IgD-negative memory B cell (primary cell): ENCODE measurements at regions not wholly inside any gene's neighbourhood (a gene's known extent, or its start where the extent isn't known, plus 50 kb on each side); places are given as distances from the start of the nearest gene placed in this dataset.
A peak's percentile ranks its signal among the peaks of the same experiment; 100 is the strongest.
"Not testable (repeated sequence)": the region's sequence is repeated elsewhere in the genome, so short reads cannot be mapped to it uniquely, and the experiment has no call there.

ENCODE experiments used
- H3K27ac Mint-ChIP-seq, 3 donors: one replicate each; pipeline ENCODE4 v1.8.0; 2020 to 2022; ENCODE audit warnings: mild to moderate bottlenecking in 3 of 3, mixed read lengths in 3 of 3, moderate library complexity in 1 of 3
- H3K27me3 Mint-ChIP-seq: one replicate; pipeline ENCODE4 v1.8.0; 2021; ENCODE audit warnings: mixed read lengths
- H3K36me3 Mint-ChIP-seq: one replicate; pipeline ENCODE4 v1.8.0; 2020; ENCODE audit warnings: mild to moderate bottlenecking, mixed read lengths
- H3K4me1 Mint-ChIP-seq, 3 donors: one replicate each; pipeline ENCODE4 v1.8.0; 2020 to 2022; ENCODE audit warnings: mixed read lengths in 3 of 3, mild to moderate bottlenecking in 1 of 3
- H3K4me3 Mint-ChIP-seq, 4 donors: one replicate each; pipeline ENCODE4 v1.8.0; 2020 to 2022; ENCODE audit warnings: mild to moderate bottlenecking in 4 of 4, mixed read lengths in 4 of 4, moderate library complexity in 3 of 4
- H3K9me3 Mint-ChIP-seq, 3 donors: one replicate each; pipeline ENCODE4 v1.8.0; 2020 to 2021; ENCODE audit warnings: mixed read lengths in 3 of 3, mild to moderate bottlenecking in 1 of 3

- H3K27ac Mint-ChIP-seq, result not testable (repeated sequence)
These were observed 440.0 kb downstream of the PRELID2 start for GRCh38 chr5:145395151-145395550.

GRCh38 chr5:145393426-145393825 is 441.7 kb downstream of the PRELID2 start:
- Mint-ChIP-seq H3K27me3 (no peaks in the 10 kb centered on the region), H3K9me3 (peaks cover 6 to 14% (median 10%) of the 10 kb centered on the region in 3 donors), H3K4me1 (no peaks in the 10 kb centered on the region), H3K4me3 (no peak overlapping the region), H3K36me3 (no peaks in the 10 kb centered on the region), H3K27ac (no peak overlapping the region)

More at GRCh38 chr5:145395151-145395550, 440.0 kb downstream of the PRELID2 start:
- H3K27me3 Mint-ChIP-seq, H3K4me1 Mint-ChIP-seq, H3K36me3 Mint-ChIP-seq, H3K4me3 Mint-ChIP-seq: not testable (repeated sequence)
- H3K9me3 Mint-ChIP-seq, result peaks cover 6 to 11% (median 7%) of the 10 kb centered on the region in 3 donors

GRCh38 chr5:145389047-145389446 is 446.1 kb downstream of the PRELID2 start:
- H3K9me3 Mint-ChIP-seq, result peaks cover 5 to 16% (median 8%) of the 10 kb centered on the region in 3 donors
- H3K36me3 Mint-ChIP-seq, result no peaks in the 10 kb centered on the region
- H3K4me1 Mint-ChIP-seq, result no peaks in the 10 kb centered on the region
- H3K27ac Mint-ChIP-seq, result no peak overlapping the region
- H3K27me3 Mint-ChIP-seq, result no peaks in the 10 kb centered on the region
- no peak overlapping the region for H3K4me3 Mint-ChIP-seq

GRCh38 chr5:145385276-145385675 is 449.9 kb downstream of the PRELID2 start:
- no peaks in the 10 kb centered on the region for H3K4me1 Mint-ChIP-seq
- H3K36me3 Mint-ChIP-seq, result peaks cover under 1% of the 10 kb centered on the region
- H3K4me3 Mint-ChIP-seq, result no peak overlapping the region
- no peaks in the 10 kb centered on the region for H3K27me3 Mint-ChIP-seq
- H3K27ac Mint-ChIP-seq, result no peak overlapping the region
- H3K9me3 Mint-ChIP-seq, result peaks cover 2 to 16% (median 6%) of the 10 kb centered on the region in 3 donors

GRCh38 chr5:145378226-145378625 is 456.9 kb downstream of the PRELID2 start:
- H3K36me3 Mint-ChIP-seq, result peaks cover 3% of the 10 kb centered on the region
- H3K4me3 Mint-ChIP-seq, result no peak overlapping the region
- peaks cover 12 to 27% (median 16%) of the 10 kb centered on the region in 3 donors for H3K9me3 Mint-ChIP-seq
- H3K27me3 Mint-ChIP-seq, result no peaks in the 10 kb centered on the region
- H3K4me1 Mint-ChIP-seq, result no peaks in the 10 kb centered on the region
- no peak overlapping the region for H3K27ac Mint-ChIP-seq

GRCh38 chr5:145375521-145375920 is 459.6 kb downstream of the PRELID2 start:
- no peaks in the 10 kb centered on the region for H3K4me1 Mint-ChIP-seq
- H3K4me3 Mint-ChIP-seq, result no peak overlapping the region
- peaks cover 3% of the 10 kb centered on the region for H3K36me3 Mint-ChIP-seq
- no peaks in the 10 kb centered on the region for H3K27me3 Mint-ChIP-seq
- H3K9me3 Mint-ChIP-seq, result peaks cover 14 to 30% (median 16%) of the 10 kb centered on the region in 3 donors
- no peak overlapping the region for H3K27ac Mint-ChIP-seq

GRCh38 chr5:145365464-145365863 is 469.7 kb downstream of the PRELID2 start:
- H3K9me3 Mint-ChIP-seq, result peaks cover 0 to 3% (median 0%) of the 10 kb centered on the region in 3 donors
- no peak overlapping the region for H3K27ac Mint-ChIP-seq
- H3K27me3 Mint-ChIP-seq, result no peaks in the 10 kb centered on the region
- no peaks in the 10 kb centered on the region for H3K36me3 Mint-ChIP-seq
- no peaks in the 10 kb centered on the region for H3K4me1 Mint-ChIP-seq
- no peak overlapping the region for H3K4me3 Mint-ChIP-seq

GRCh38 chr5:145362266-145362665 is 472.9 kb downstream of the PRELID2 start:
- Mint-ChIP-seq H3K36me3 (no peaks in the 10 kb centered on the region), H3K4me1 (no peaks in the 10 kb centered on the region), H3K4me3 (no peak overlapping the region), H3K9me3 (peaks cover 0 to 4% (median 3%) of the 10 kb centered on the region in 3 donors), H3K27me3 (no peaks in the 10 kb centered on the region), H3K27ac (no peak overlapping the region)

- H3K4me3 Mint-ChIP-seq, result no peak overlapping the region
- H3K4me1 Mint-ChIP-seq, result no peaks in the 10 kb centered on the region
- peaks cover 0 to 4% (median 3%) of the 10 kb centered on the region in 3 donors for H3K9me3 Mint-ChIP-seq
- H3K36me3 Mint-ChIP-seq, result no peaks in the 10 kb centered on the region
- no peak overlapping the region for H3K27ac Mint-ChIP-seq
- H3K27me3 Mint-ChIP-seq, result no peaks in the 10 kb centered on the region
These were observed 474.2 kb downstream of the PRELID2 start for GRCh38 chr5:145360936-145361335.

GRCh38 chr5:145350513-145350912 is 484.6 kb downstream of the PRELID2 start:
- Mint-ChIP-seq H3K27ac (peak overlapping the region in 1 of 3 donors; percentile 50), H3K36me3 (no peaks in the 10 kb centered on the region), H3K9me3 (peaks cover 0 to 1% (median 0%) of the 10 kb centered on the region in 3 donors), H3K4me1 (no peaks in the 10 kb centered on the region), H3K4me3 (no peak overlapping the region), H3K27me3 (no peaks in the 10 kb centered on the region)

GRCh38 chr5:145347026-145347616 is 488.0 kb downstream of the PRELID2 start:
- Mint-ChIP-seq H3K9me3 (peaks cover 0 to 1% (median 0%) of the 10 kb centered on the region in 3 donors), H3K27ac (no peak overlapping the region), H3K4me3 (peak overlapping the region in 1 of 4 donors; percentile 58), H3K27me3 (no peaks in the 10 kb centered on the region), H3K4me1 (no peaks in the 10 kb centered on the region), H3K36me3 (no peaks in the 10 kb centered on the region)

GRCh38 chr5:145345511-145346287 is 489.4 kb downstream of the PRELID2 start:
- Mint-ChIP-seq H3K27ac (no peak overlapping the region), H3K4me3 (no peak overlapping the region), H3K9me3 (peaks cover 0 to 3% (median 0%) of the 10 kb centered on the region in 3 donors), H3K4me1 (no peaks in the 10 kb centered on the region), H3K27me3 (no peaks in the 10 kb centered on the region), H3K36me3 (no peaks in the 10 kb centered on the region)

GRCh38 chr5:145341842-145342241 is 493.3 kb downstream of the PRELID2 start:
- H3K27ac Mint-ChIP-seq, result no peak overlapping the region
- peaks cover 0 to 6% (median 4%) of the 10 kb centered on the region in 3 donors for H3K9me3 Mint-ChIP-seq
- H3K27me3 Mint-ChIP-seq, result no peaks in the 10 kb centered on the region
- H3K4me1 Mint-ChIP-seq, result no peaks in the 10 kb centered on the region
- no peak overlapping the region for H3K4me3 Mint-ChIP-seq
- no peaks in the 10 kb centered on the region for H3K36me3 Mint-ChIP-seq

GRCh38 chr5:145340099-145340498 is 495.0 kb downstream of the PRELID2 start:
- Mint-ChIP-seq H3K4me1 (no peaks in the 10 kb centered on the region), H3K9me3 (peaks cover 0 to 11% (median 5%) of the 10 kb centered on the region in 3 donors), H3K4me3 (peak overlapping the region in 1 of 4 donors; percentile 25), H3K27ac (no peak overlapping the region), H3K36me3 (no peaks in the 10 kb centered on the region), H3K27me3 (no peaks in the 10 kb centered on the region)

GRCh38 chr5:145324767-145325479 is 510.2 kb downstream of the PRELID2 start:
- Mint-ChIP-seq H3K27me3 (no peaks in the 10 kb centered on the region), H3K36me3 (no peaks in the 10 kb centered on the region), H3K27ac (no peak overlapping the region), H3K4me3 (no peak overlapping the region), H3K4me1 (no peaks in the 10 kb centered on the region), H3K9me3 (peaks cover 5 to 14% (median 8%) of the 10 kb centered on the region in 3 donors)
